ENCODE measurements at regions not wholly inside any gene's neighbourhood (a gene's known extent, or its start where the extent isn't known, plus 50 kb on each side); places are given as distances from the start of the nearest gene placed in this dataset.

- no peak for DNase-seq
Observed at GRCh38 chr1:30637183-30637980, 86.0 kb downstream of the MATN1 start.

DNA sequence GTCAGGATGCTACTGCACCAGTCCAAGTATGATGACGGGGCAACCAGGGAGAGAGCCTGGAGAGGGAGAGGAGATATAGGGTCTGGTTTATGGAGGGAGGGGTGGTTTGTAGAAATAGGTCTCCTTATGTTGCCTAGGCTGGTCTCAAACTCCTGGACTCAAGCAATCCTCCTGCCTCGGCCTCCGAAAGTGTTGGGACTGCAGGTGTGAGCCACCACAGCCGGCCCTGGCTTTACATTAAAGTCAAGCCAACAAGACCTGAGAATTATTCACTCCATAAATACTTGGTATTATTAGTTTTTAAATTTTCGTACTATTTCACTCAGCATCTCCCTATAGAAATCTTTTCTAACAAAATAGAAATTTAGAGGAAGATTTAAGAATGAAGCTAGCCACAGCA is 86.8 kb downstream of the MATN1 start:
- no peak for DNase-seq

DNA sequence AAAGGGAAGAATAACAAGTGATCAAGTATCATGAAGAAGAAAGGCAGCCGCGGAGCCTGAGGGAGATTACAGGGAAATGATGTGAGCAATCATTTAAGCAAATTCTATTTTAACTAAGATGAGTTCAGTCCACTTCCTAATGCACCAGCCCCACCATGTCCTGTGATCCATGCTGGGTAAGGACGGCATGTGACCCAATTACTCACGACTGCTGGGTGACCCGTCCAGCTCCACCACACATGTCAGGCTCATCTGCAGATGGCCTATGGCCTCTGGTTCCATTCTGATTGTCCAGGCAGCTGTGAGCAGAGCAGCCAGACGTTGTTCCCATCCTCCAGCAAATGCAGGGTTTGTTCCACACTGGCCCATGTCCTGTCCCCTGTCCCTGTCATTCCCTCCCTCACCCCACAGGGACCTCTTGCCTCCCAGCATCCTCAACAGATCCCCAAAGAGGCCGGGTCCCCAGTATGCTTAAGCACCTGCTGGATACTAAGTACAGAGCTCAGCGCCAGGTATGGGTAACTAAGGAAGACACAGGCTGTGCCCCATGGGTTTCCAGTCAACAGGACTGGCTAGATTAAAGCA is 87.9 kb downstream of the MATN1 start:
- DNase-seq, result no peak

DNA sequence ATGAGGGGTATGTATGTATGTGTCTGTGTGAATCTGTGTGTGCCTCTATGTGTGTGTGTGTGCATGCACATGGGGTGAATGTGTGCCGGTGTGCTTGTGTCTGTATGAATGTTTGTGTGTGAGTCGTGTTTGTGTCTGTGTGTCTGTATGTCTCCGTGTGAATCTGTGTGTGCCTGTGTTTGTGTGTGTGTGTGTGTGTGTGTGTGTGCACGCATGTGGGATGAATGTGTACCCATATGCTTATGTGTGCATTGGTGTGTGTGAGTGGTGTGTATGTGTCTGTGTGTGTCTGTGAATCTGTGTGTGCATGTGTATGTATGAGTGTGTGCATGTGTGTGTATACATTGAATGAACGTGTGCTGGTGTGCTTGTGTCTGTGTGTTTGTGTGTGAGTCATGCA is 88.9 kb downstream of the MATN1 start:
- no peak for DNase-seq

DNA sequence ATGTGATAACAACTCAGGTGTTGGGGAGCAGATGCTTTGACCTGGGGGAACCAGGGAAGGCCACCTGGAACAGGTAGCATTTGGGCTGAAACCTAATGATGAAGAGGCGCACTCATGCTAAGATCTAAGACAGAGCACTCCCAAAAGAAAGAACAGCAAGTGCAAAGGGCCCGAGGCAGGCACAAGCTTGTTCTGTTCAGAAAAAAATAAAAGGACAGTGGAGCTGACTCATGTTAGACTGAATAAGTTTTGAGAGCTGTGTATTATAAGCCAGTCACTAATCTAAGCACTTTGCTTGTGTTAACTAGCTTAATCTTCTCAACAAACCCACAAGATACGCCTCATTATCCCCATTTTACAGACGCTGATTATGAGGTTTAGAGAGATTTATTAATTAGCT is 90.1 kb downstream of the MATN1 start:
- no peak for DNase-seq

DNA sequence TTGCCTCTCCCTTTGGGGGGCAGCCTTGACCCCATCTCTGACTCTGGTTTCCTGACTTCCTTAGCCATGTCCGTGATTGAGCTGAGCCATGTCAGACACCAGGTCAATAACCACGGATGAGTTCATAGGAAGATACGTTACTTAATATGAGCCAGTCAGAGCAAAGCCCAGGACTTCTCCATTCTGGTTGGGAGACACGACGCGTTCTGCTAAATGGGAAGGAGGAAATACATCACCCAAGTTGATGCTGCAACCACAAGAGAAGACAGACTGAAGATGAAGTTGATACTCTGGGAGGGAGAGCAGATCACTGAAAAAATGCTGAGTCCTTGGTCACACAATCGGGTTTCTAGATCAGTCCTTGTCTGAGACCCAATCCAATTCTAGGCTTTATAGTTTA is 90.9 kb downstream of the MATN1 start:
- DNase-seq, result no peak

DNA sequence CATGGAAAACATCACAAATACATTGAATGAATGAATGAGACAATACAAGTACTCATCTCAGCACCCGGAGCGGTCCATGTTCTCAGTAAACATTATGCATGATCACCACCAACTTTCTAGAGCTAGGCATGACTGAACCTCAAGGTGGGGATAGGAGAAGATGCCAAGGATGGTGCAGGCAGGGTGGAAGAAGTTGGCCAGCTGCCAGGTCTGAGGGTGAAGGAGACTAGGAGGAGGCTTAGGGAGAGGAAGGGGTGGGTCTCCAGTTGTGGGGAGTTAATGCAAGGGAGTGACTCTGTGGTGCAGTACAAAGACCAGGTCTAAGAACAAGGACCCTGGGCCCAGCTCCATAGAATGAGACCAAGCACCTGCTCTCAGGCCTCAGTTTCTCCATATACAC is 91.7 kb downstream of the MATN1 start:
- no peak for DNase-seq

DNA sequence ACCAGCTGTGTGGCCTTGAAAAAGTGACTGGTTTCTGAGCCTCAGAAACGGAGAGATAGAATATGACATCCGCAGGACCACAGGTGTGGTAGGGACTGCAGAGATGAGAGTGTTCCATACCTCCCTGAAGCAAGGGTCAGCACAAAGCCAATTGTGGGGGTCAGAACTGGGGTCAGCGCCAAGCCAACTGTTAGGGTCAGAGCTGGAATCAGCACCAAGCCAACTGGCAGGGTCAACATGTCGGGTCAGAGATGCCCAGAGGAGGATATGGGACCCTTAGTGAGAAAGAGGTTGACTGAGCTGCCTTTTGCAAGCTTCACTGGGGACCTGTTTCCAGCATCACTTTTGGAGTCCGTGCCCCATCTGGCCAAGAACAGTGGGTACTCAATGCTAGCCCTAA is 93.9 kb downstream of the MATN1 start:
- DNase-seq, result no peak

DNA sequence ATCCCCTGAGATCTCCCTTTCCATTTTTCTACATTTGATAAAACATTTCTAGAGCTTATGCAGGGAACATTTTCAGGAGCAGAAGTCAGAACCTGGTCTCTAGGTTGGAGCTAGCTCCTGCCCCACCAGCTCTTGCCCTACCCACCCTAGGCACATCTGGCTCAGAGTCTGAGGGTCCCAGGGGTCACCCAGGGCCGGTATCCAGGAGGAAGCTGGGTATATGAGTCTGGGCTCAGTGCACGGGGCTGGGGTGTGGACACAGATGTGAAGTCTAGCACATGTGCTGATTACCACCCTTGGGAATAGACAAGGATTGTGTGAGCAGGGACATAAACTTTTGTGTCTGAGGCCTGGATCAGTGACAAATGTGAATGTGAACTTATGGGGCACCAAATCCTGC is 95.4 kb downstream of the MATN1 start:
- no peak for DNase-seq

DNA sequence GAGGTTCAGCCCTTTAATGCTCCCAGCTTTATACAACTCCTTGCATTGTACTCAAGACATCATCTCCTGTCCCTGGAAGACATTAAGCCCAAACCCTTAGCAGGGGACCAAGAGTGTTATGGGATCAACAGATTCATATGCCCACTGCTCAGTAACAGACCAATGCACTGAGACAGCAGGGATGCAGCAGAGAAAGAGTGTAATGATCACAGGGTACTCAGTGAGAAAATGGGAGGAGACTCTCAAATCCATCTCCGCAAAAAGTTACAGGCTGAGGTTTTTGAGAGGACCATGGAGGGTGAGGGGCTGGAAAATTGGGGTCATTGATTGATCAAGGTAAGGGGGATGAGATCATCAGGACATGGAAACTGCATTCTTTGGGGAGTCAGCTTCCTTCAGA is 96.2 kb downstream of the MATN1 start:
- no peak for DNase-seq

DNA sequence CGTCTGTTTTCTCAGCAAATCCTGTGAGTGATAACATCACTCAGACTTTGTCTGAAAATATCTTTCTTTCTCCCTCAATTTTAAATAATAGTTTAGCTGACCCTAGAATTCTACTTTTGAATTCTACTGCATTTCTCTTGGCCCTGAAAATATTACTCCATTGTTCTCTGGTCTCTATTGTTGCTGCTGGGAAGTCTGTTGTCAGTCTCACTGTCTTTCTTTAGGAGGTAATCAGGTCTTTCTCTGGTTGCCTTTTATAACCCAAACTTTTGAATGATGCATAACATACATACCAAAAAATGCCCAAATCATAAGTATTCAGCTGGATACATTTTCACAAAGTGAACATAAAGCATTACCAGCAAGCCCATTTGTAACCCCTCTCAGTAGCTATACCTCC is 100.0 kb downstream of the MATN1 start:
- DNase-seq, result no peak

DNA sequence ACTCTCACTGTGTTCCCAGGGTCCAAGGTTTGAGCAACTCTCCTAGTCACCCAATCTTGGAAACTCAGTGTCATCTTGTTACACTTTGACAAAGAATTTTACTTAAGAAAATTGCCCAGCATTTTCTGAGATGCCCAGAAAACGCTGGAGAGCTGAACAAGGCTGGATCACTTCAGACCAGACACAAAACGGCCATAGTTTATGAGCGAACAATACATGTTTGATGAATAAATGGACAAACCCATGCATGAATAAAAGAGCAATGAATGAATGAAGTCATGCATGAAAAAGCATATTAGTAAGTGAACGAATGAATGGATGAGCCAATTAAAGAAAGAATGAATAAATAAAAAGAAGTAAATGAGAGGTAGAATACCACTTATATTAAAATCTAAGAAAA is 103.8 kb downstream of the MATN1 start:
- DNase-seq, result no peak

DNA sequence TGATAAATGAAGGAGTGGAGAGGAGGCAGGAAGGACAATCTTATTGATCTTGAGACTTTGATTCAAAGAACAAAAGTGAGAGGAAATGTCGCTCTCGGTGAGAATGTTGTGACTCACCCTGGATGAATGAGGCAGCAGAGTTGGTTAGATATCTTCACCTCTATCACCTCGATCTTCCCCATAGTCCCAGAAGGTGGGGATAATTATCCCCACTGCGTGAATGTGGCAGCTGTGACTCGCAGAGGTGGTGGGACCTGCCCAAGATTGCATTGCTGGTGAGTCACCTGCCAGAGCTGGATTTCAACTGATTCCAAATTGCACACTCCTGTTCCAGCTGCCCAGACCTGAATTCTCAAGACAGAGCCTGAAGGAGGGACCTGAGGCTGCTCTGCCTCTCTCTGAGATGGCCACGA is 105.0 kb downstream of the MATN1 start:
- DNase-seq, result no peak

DNA sequence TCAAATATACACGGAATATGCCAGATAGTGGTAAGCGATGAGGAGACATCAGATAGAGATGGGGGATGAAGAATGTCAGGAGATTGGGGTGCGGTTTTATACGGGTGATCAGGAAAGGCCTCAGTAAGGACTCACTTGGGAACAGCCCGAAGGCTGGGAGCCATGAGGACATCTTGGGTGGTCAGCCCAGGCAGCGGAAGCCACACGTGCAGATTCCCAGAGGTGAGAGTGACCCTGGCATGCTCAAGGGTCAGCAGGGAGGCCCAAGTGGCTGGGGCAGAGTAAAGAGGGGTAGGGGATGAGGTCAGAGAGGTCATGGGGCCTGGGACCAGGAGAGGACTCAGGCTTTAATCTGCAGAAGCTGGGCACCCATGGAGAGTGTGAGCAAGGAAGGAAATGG is 106.6 kb downstream of the MATN1 start:
- no peak for DNase-seq

- no peak for DNase-seq
Observed at GRCh38 chr1:30615816-30616590, 107.4 kb downstream of the MATN1 start.

GRCh38 chr1:30615076-30615795 is 108.1 kb downstream of the MATN1 start:
- no peak for DNase-seq

GRCh38 chr1:30613188-30613587 is 110.2 kb downstream of the MATN1 start:
- no peak for DNase-seq

DNA sequence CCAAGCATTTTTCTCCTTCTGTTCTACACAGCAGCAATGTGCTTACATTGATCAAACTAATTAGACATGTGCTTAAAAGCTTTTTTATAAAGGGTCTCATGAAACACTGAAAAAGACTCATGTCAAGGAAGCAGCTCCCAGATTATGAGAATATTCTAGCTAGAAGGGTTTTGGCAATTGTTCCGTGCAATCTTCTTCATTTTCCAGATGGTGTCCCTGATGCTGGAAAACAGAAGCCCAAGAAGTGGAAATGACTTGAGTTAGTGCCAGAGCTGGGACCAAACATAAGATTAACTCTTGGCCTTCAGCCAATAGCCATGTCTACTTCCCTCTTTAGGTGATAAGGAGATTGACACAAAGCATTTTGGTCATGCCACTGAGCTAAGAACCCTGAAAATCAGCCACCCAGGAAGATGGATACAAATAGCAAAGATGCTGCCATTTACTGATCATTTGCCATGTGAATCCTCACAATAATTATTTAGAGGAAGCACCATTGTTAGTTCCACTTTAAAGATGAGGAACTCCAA is 110.8 kb downstream of the MATN1 start:
- DNase-seq, result no peak

GRCh38 chr1:30611741-30612309 is 111.6 kb downstream of the MATN1 start:
- DNase-seq, result no peak

- DNase-seq, result no peak
Observed at GRCh38 chr1:30610917-30611316, 112.5 kb downstream of the MATN1 start.

- DNase-seq, result no peak
Observed at GRCh38 chr1:30609999-30610345, 113.4 kb downstream of the MATN1 start.

DNA sequence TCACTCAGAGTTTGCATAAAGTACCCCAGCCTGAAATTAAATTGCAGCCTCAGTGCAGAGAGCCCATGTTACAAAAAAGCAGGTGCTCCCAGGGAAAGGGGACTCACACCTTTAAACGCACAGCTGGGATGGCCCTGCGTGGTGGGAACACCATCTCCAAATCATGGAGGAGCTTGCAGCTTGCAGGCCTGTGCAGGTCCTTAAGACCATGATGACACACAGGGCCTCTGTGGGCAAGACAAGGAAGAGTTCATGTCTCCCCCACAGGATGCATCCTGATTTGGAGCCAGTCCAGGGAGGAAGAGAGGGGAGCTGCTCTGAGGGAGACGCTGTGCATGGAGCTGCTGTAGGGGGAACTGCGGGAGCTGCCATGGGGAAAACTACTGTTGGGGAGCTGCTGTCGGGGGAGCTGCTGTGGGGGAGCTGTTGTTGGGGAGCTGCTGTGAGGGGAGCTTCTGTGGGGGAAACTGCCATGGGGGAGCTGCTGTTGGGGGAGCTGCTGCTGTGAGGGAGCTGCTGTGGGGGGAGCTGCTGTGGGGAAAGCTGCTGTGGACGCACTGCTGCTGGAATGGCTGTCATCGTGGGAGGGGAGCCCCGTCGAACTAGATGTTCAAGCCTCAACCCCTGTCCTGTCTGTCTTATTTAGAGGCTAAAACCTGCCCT is 113.9 kb downstream of the MATN1 start:
- no peak for DNase-seq
